Duodenal mucosa (tissue), 2 donors: ENCODE measurements at regions not wholly inside any gene's neighbourhood (a gene's known extent, or its start where the extent isn't known, plus 50 kb on each side); places are given as distances from the start of the nearest gene placed in this dataset.

Experiments used
- H3K27ac ChIP-seq: one replicate; pipeline ENCODE4 v1.7.0; 2013; ENCODE audit warnings: low read depth, low read length
- H3K27me3 ChIP-seq, 2 donors: one replicate each; pipeline ENCODE4 v1.7.0; 2013; ENCODE audit warnings: low read length in 2 of 2, control low read depth in 1 of 2; ENCODE audit not compliant: insufficient read depth in 2 of 2, control insufficient read depth in 1 of 2
- H3K36me3 ChIP-seq, 2 donors: one replicate each; pipeline ENCODE4 v1.7.0; 2013; ENCODE audit warnings: low read length in 2 of 2, control low read depth in 1 of 2; ENCODE audit not compliant: insufficient read depth in 2 of 2, control insufficient read depth in 1 of 2
- H3K4me1 ChIP-seq, 2 donors: one replicate each; pipeline ENCODE4 v1.7.0; 2013; ENCODE audit warnings: low read length in 2 of 2, control low read depth in 1 of 2; ENCODE audit not compliant: insufficient read depth in 2 of 2, control insufficient read depth in 1 of 2
- H3K4me3 ChIP-seq, 2 donors: one replicate each; pipeline ENCODE4 v1.7.0; 2013; ENCODE audit warnings: low read length in 2 of 2, low read depth in 1 of 2
- H3K9ac ChIP-seq, 2 donors: one replicate each; pipeline ENCODE4 v1.7.0; 2013; ENCODE audit warnings: low read length in 2 of 2, low read depth in 1 of 2
- H3K9me3 ChIP-seq, 2 donors: one replicate each; pipeline ENCODE4 v1.7.0; 2013; ENCODE audit warnings: low read length in 2 of 2, control low read depth in 1 of 2; ENCODE audit not compliant: control insufficient read depth in 1 of 2

GRCh38 chr18:56001576-56001975 is 413.6 kb upstream of the TCF4 start:
- H3K4me1 ChIP-seq, result no peaks in the 10 kb centered on the region
- no peak overlapping the region for H3K27ac ChIP-seq
- no peak overlapping the region for H3K4me3 ChIP-seq
- H3K9ac ChIP-seq, result no peak overlapping the region
- H3K9me3 ChIP-seq, result no peaks in the 10 kb centered on the region
- no peaks in the 10 kb centered on the region for H3K27me3 ChIP-seq
- no peaks in the 10 kb centered on the region for H3K36me3 ChIP-seq

GRCh38 chr18:56000041-56000440 is 412.0 kb upstream of the TCF4 start:
- H3K27me3 ChIP-seq, result no peaks in the 10 kb centered on the region

GRCh38 chr18:55999641-56000040 is 411.6 kb upstream of the TCF4 start:
- H3K27ac ChIP-seq, result no peak overlapping the region

More at GRCh38 chr18:56000041-56000440, 412.0 kb upstream of the TCF4 start:
- Histone ChIP-seq H3K9ac (no peak overlapping the region), H3K4me3 (no peak overlapping the region), H3K9me3 (no peaks in the 10 kb centered on the region), H3K36me3 (no peaks in the 10 kb centered on the region), H3K4me1 (no peaks in the 10 kb centered on the region), H3K27ac (no peak overlapping the region)

GRCh38 chr18:55998801-55999385 is 410.9 kb upstream of the TCF4 start:
- Histone ChIP-seq H3K4me1 (no peaks in the 10 kb centered on the region), H3K36me3 (no peaks in the 10 kb centered on the region), H3K9ac (no peak overlapping the region), H3K27me3 (no peaks in the 10 kb centered on the region), H3K9me3 (no peaks in the 10 kb centered on the region), H3K4me3 (no peak overlapping the region), H3K27ac (no peak overlapping the region)

More at GRCh38 chr18:55999641-56000040, 411.6 kb upstream of the TCF4 start:
- no peaks in the 10 kb centered on the region for H3K9me3 ChIP-seq
- H3K9ac ChIP-seq, result no peak overlapping the region
- H3K36me3 ChIP-seq, result no peaks in the 10 kb centered on the region
- no peak overlapping the region for H3K4me3 ChIP-seq
- no peaks in the 10 kb centered on the region for H3K27me3 ChIP-seq
- no peaks in the 10 kb centered on the region for H3K4me1 ChIP-seq

- Histone ChIP-seq H3K27me3 (no peaks in the 10 kb centered on the region), H3K9ac (peak overlapping the region in 1 of 2 donors; percentile 6), H3K27ac (no peak overlapping the region), H3K9me3 (no peaks in the 10 kb centered on the region), H3K4me1 (no peaks in the 10 kb centered on the region), H3K36me3 (no peaks in the 10 kb centered on the region), H3K4me3 (peak overlapping the region in 1 of 2 donors; percentile 35)
Measured at GRCh38 chr18:55998071-55998522, 410.1 kb upstream of the TCF4 start.

- H3K36me3 ChIP-seq, result no peaks in the 10 kb centered on the region
- no peaks in the 10 kb centered on the region for H3K9me3 ChIP-seq
- no peak overlapping the region for H3K27ac ChIP-seq
- no peak overlapping the region for H3K4me3 ChIP-seq
- H3K9ac ChIP-seq, result no peak overlapping the region
- H3K27me3 ChIP-seq, result no peaks in the 10 kb centered on the region
- no peaks in the 10 kb centered on the region for H3K4me1 ChIP-seq
Measured at GRCh38 chr18:55997151-55997561, 409.2 kb upstream of the TCF4 start.

GRCh38 chr18:55996717-55997116 is 408.7 kb upstream of the TCF4 start:
- H3K9ac ChIP-seq, result no peak overlapping the region

GRCh38 chr18:55990186-55990585 is 402.2 kb upstream of the TCF4 start:
- Histone ChIP-seq H3K4me3 (no peak overlapping the region), H3K4me1 (no peaks in the 10 kb centered on the region), H3K9ac (no peak overlapping the region), H3K27me3 (no peaks in the 10 kb centered on the region), H3K9me3 (no peaks in the 10 kb centered on the region), H3K36me3 (no peaks in the 10 kb centered on the region), H3K27ac (no peak overlapping the region)

More at GRCh38 chr18:55996717-55997116, 408.7 kb upstream of the TCF4 start:
- H3K27me3 ChIP-seq, result no peaks in the 10 kb centered on the region
- no peaks in the 10 kb centered on the region for H3K4me1 ChIP-seq
- no peak overlapping the region for H3K27ac ChIP-seq
- H3K4me3 ChIP-seq, result no peak overlapping the region
- no peaks in the 10 kb centered on the region for H3K36me3 ChIP-seq
- H3K9me3 ChIP-seq, result no peaks in the 10 kb centered on the region

- no peaks in the 10 kb centered on the region for H3K4me1 ChIP-seq
- no peak overlapping the region for H3K9ac ChIP-seq
- no peaks in the 10 kb centered on the region for H3K36me3 ChIP-seq
- no peak overlapping the region for H3K27ac ChIP-seq
- H3K9me3 ChIP-seq, result peaks cover 0 to 9% of the 10 kb centered on the region in 2 donors
- no peaks in the 10 kb centered on the region for H3K27me3 ChIP-seq
- H3K4me3 ChIP-seq, result no peak overlapping the region
Measured at GRCh38 chr18:55988537-55988936, 400.5 kb upstream of the TCF4 start.

- H3K9ac ChIP-seq, result no peak overlapping the region
- no peak overlapping the region for H3K4me3 ChIP-seq
- H3K27me3 ChIP-seq, result no peaks in the 10 kb centered on the region
- H3K36me3 ChIP-seq, result no peaks in the 10 kb centered on the region
- no peak overlapping the region for H3K27ac ChIP-seq
- peaks cover 0 to 9% of the 10 kb centered on the region in 2 donors for H3K9me3 ChIP-seq
- no peaks in the 10 kb centered on the region for H3K4me1 ChIP-seq
Measured at GRCh38 chr18:55983433-55983832, 395.4 kb upstream of the TCF4 start.
